ENCODE measurements at regions not wholly inside any gene's neighbourhood (a gene's known extent, or its start where the extent isn't known, plus 50 kb on each side); places are given as distances from the start of the nearest gene placed in this dataset.
A peak's percentile ranks its signal among the peaks of the same experiment; 100 is the strongest.

DNA sequence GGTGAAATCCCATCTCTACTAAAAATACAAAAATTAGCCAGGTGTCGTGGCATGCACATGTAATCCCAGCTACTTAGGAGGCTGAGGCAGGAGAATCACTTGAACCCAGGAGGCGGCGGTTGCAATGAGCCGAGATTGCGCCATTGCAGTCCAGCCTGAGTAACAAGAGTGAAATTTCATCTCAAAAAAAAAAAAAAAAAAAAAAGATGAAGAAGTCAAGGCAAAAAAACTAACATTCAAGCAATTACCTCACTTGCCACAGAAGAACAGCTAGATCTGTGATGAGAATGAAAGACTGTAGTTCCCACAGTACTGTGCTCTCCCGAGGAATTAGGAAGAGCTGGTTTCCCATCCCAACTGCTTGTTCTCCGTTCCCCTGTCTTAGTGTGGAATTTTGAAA, 144.7 kb upstream of the ECI2 start:
- 96 to 100% methylated on average over 1 to 7 of the region's 7 CpGs for WGBS, 2 donors (ENCODE audit: low coverage in 1 of 2)
- no peak overlapping the region for H3K27ac ChIP-seq
- H3K9me3 ChIP-seq, result no peaks in the 10 kb centered on the region

DNA sequence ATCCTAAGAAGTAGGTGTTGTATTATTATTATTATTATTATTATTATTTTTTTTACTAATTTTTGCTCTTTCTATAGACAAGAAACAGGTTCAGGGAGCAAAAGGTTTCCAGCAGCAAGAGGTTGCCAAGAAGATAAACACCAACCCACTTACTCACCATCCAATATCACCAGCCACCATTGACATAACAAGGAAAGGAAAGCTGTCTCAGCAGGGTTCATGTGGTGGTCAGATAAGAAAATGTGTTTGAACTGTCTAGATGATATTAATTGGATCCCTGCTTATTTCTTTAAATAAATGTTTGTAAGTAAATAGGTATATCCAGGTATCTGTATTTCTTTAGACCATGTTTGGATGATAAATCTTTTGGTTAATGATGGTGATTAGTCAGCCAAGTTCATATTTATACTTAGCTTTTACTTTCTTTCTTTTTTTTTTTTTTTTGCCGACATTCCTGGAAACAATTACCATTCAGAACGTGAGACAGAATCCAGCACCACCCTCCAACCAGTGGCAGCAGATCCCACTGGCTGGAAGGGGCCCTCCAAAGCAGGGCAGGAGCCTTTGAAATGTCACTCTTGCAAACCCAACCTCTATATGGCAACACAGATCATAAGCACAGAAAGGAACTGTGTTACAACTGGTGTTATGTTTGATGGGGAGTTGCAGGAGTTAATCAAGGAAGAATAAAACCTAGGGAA, 139.2 kb upstream of the ECI2 start:
- Histone ChIP-seq H3K36me3 (no peaks in the 10 kb centered on the region), H3K27me3 (no peaks in the 10 kb centered on the region), H3K4me3 (no peak overlapping the region), H3K9me3 (no peaks in the 10 kb centered on the region), H3K27ac (no peak overlapping the region), H3K4me1 (no peaks in the 10 kb centered on the region)
- ATAC-seq, result no peak
- TF ChIP-seq POLR2AphosphoS5 (IDR thresholded peaks at IDR 0.05), result no peak
- TF ChIP-seq EP300 (IDR thresholded peaks at IDR 0.05), result no peak
- TF ChIP-seq, protein P1, sequence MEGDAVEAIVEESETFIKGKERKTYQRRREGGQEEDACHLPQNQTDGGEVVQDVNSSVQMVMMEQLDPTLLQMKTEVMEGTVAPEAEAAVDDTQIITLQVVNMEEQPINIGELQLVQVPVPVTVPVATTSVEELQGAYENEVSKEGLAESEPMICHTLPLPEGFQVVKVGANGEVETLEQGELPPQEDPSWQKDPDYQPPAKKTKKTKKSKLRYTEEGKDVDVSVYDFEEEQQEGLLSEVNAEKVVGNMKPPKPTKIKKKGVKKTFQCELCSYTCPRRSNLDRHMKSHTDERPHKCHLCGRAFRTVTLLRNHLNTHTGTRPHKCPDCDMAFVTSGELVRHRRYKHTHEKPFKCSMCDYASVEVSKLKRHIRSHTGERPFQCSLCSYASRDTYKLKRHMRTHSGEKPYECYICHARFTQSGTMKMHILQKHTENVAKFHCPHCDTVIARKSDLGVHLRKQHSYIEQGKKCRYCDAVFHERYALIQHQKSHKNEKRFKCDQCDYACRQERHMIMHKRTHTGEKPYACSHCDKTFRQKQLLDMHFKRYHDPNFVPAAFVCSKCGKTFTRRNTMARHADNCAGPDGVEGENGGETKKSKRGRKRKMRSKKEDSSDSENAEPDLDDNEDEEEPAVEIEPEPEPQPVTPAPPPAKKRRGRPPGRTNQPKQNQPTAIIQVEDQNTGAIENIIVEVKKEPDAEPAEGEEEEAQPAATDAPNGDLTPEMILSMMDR (IDR thresholded peaks at IDR 0.05), result no peak
- TF ChIP-seq POLR2A (IDR thresholded peaks at IDR 0.05), result no peak
- 0 to 13% methylated on average over 1 to 2 of the region's 2 CpGs for WGBS, 2 donors (ENCODE audit: low coverage in 1 of 2)

More for the DNA sequence above, 144.7 kb upstream of the ECI2 start:
- no peak for TF ChIP-seq EP300 (IDR thresholded peaks at IDR 0.05)
- no peak for TF ChIP-seq POLR2A (IDR thresholded peaks at IDR 0.05)
- no peak for TF ChIP-seq POLR2AphosphoS5 (IDR thresholded peaks at IDR 0.05)
- TF ChIP-seq, protein P1 (IDR thresholded peaks at IDR 0.05), result no peak
- ATAC-seq, result no peak
- no peak overlapping the region for H3K4me3 ChIP-seq
- no peaks in the 10 kb centered on the region for H3K36me3 ChIP-seq
- peaks cover 0 to 11% (median 5%) of the 10 kb centered on the region in 3 donors for H3K4me1 ChIP-seq
- H3K27me3 ChIP-seq, result peaks cover 22% of the 10 kb centered on the region

DNA sequence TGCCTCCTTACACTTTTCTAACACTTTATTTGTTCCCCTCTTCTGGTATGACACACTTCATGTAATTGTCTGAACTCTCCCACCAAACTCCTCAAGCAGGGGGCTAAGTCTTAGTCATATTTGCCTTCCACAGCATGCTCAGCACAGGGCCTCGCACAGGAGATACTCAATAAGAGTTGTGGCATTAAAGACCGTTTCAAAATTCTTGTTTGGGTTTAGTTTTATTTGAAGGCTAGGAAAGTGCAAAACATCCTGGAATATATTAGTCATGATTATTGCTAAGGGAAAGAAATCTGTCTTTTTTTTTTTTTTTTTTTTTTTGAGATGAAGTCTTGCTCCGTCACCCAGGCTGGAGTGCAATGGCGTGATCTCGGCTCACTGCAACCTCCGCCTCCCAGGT, 137.6 kb upstream of the ECI2 start:
- no peak for TF ChIP-seq POLR2AphosphoS5 (IDR thresholded peaks at IDR 0.05)
- no peak for TF ChIP-seq EP300 (IDR thresholded peaks at IDR 0.05)
- TF ChIP-seq, protein P1 (IDR thresholded peaks at IDR 0.05), result no peak
- no peak for TF ChIP-seq POLR2A (IDR thresholded peaks at IDR 0.05)
- H3K4me1 ChIP-seq, result no peaks in the 10 kb centered on the region
- no peak for ATAC-seq
- H3K27me3 ChIP-seq, result no peaks in the 10 kb centered on the region
- H3K36me3 ChIP-seq, result no peaks in the 10 kb centered on the region
- 50 to 61% methylated on average over 2 to 3 of the region's 6 CpGs for WGBS, 2 donors (ENCODE audit: low coverage in 1 of 2)
- H3K9me3 ChIP-seq, result no peaks in the 10 kb centered on the region
- H3K27ac ChIP-seq, result no peak overlapping the region
- H3K4me3 ChIP-seq, result no peak overlapping the region

DNA sequence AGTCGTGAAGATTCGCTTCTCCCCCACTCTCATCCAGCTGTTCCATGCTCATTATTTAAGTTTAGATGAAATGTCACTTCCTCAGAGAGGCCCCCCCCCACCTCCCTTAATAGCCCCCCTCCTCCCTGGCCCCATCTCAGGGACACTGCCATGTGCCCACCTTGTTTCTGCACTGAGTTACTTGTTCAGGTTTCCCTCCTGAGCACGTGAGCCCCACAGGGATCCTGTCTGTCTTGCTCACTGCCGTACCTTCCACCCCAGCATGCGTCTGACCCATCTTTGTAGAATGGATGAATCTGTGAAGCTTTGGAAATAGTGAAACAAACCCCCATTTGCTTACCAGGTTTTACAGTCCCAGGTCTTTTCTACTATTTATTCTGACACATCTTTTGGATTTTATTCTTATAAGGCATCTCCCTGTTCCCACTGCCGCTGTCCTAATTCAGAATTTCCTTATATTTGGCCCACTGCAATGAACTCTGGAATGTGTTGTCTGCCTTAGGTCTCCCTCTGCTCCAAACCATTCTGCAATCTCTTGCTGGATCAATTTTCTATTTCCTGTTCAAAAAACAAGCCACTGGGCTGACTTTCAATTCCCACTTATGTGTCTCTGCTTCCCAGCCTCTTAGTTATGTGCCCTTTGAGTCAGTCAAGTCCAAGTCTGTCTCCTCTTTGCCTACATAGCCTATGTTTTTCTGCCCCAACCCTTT, 136.5 kb upstream of the ECI2 start:
- ATAC-seq, result peak; percentile 39
- 89% methylated on average over 5 of the region's 6 CpGs for WGBS, 2 donors (ENCODE audit: low coverage in 1 of 2)
- Histone ChIP-seq H3K4me1 (no peaks in the 10 kb centered on the region), H3K36me3 (no peaks in the 10 kb centered on the region), H3K4me3 (no peak overlapping the region), H3K27me3 (no peaks in the 10 kb centered on the region), H3K9me3 (no peaks in the 10 kb centered on the region), H3K27ac (no peak overlapping the region)
- TF ChIP-seq POLR2AphosphoS5 (IDR thresholded peaks at IDR 0.05) (no peak), EP300 (IDR thresholded peaks at IDR 0.05) (no peak), POLR2A (IDR thresholded peaks at IDR 0.05) (no peak)
- TF ChIP-seq, protein P1 (IDR thresholded peaks at IDR 0.05), result no peak

DNA sequence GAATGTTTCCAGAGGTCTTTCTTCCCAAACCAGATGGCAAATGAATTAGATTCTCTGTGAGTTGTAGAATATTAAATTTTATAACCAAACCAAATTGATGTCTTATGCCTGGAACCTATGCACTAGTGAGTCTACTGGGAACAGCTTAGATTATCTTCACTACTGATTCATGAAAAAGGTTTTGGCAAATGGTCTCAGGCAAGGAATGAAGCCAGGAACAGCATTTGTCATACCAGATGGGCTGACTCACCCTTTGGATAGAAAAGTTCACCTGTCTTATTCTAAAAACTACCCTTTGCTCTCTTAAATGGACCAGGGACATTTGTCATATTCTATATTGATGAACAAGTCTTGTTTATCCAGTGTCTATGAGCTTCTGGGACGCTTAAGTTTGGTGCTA, 135.4 kb upstream of the ECI2 start:
- H3K27ac ChIP-seq, result no peak overlapping the region
- 33 to 69% methylated on average over 1 of the region's 1 CpG for WGBS, 2 donors (ENCODE audit: low coverage in 1 of 2)
- no peaks in the 10 kb centered on the region for H3K9me3 ChIP-seq
- H3K4me1 ChIP-seq, result no peaks in the 10 kb centered on the region
- no peaks in the 10 kb centered on the region for H3K36me3 ChIP-seq
- no peak overlapping the region for H3K4me3 ChIP-seq
- peak; percentile 65 for TF ChIP-seq POLR2AphosphoS5 (IDR thresholded peaks at IDR 0.05)
- TF ChIP-seq, protein P1 (IDR thresholded peaks at IDR 0.05), result no peak
- no peak for ATAC-seq
- no peaks in the 10 kb centered on the region for H3K27me3 ChIP-seq

All from gastroesophageal sphincter (tissue), 4 donors.